ENCODE measurements at regions not wholly inside any gene's neighbourhood (a gene's known extent, or its start where the extent isn't known, plus 50 kb on each side); places are given as distances from the start of the nearest gene placed in this dataset.

- TF ChIP-seq CTCF (IDR thresholded peaks at IDR 0.05) (no peak), POLR2A (IDR thresholded peaks at IDR 0.05) (no peak)
These were observed 56.2 kb upstream of the IGF1R start for GRCh38 chr15:98592136-98592535.
